RWPE1 (cell line): ENCODE measurements at regions not wholly inside any gene's neighbourhood (a gene's known extent, or its start where the extent isn't known, plus 50 kb on each side); places are given as distances from the start of the nearest gene placed in this dataset.

Experiments used
- CTCF ChIA-PET: fragments of 350-600 bp; sonication (Branson Sonifier 250); formaldehyde crosslinking; extraction: SDS; loops from one replicate; lab custom pipeline; 2021; lab: Yijun Ruan, JAX
- POLR2A ChIA-PET: fragments of 400-600 bp; formaldehyde crosslinking; extraction: SDS; loops from one replicate; lab custom pipeline; 2020; ENCODE audit warnings: antibody characterized with exemption; ENCODE audit not compliant: low non-redundant PET; lab: Yijun Ruan, JAX
- DNase-seq: peaks from one replicate; pipeline ENCODE4 v3.0.0; 2012; ENCODE audit warnings: low spot score
- H3K27ac ChIP-seq: fragments of 450-650 bp; 2 replicates; pipeline ENCODE4 v1.5.1; 2017
- TF ChIP-seq, protein P1 (sequence below): fragments of 450-650 bp; conservative IDR thresholded peaks from 2 replicates; pipeline ENCODE4 v1.5.1; 2017; ENCODE audit warnings: low read depth, mild to moderate bottlenecking

GRCh38 chr12:25725931-25726330, 172.8 kb upstream of the LMNTD1 start:
- POLR2A ChIA-PET: no interaction called here

DNA sequence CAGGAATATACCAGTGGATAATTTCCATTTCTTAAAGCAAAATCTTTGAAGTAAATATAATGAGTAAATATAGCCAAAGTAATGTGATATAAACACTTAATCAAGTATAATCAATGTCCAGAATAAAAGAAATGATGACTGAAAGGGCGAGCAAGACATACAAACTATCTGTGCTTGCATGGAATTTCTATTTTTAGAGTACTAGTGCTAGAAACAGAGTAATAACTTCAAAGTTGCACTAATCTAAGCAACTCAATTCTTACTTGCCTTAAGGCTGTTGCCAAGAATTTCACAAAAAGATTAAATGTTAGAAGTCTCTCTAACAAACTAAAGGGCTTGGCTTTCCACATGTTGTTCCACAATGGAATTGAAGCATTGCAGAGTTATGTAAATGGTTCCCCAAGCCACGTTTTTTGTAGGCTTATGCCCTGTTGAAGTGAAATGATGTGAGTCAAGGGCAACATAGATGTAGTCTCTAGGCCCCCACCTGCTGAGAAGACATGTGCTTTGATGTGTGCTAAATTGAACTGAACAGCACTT, 175.0 kb upstream of the LMNTD1 start:
- TF ChIP-seq, protein P1, sequence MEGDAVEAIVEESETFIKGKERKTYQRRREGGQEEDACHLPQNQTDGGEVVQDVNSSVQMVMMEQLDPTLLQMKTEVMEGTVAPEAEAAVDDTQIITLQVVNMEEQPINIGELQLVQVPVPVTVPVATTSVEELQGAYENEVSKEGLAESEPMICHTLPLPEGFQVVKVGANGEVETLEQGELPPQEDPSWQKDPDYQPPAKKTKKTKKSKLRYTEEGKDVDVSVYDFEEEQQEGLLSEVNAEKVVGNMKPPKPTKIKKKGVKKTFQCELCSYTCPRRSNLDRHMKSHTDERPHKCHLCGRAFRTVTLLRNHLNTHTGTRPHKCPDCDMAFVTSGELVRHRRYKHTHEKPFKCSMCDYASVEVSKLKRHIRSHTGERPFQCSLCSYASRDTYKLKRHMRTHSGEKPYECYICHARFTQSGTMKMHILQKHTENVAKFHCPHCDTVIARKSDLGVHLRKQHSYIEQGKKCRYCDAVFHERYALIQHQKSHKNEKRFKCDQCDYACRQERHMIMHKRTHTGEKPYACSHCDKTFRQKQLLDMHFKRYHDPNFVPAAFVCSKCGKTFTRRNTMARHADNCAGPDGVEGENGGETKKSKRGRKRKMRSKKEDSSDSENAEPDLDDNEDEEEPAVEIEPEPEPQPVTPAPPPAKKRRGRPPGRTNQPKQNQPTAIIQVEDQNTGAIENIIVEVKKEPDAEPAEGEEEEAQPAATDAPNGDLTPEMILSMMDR: no peak
- POLR2A ChIA-PET: no interaction called here
- no peak overlapping the region for H3K27ac ChIP-seq
- CTCF ChIA-PET: no interaction called here
- DNase-seq: no peak

More at GRCh38 chr12:25725931-25726330, 172.8 kb upstream of the LMNTD1 start:
- no peak overlapping the region for H3K27ac ChIP-seq
- CTCF ChIA-PET: interaction anchor here (0.5 kb wide), 1 partner anchor 137 kb away, joined by 3 read pairs; no protein-coding TSS in a partner anchor
- TF ChIP-seq, protein P1: no peak
- no peak for DNase-seq

GRCh38 chr12:25730489-25731349, 177.6 kb upstream of the LMNTD1 start:
- no peak overlapping the region for H3K27ac ChIP-seq
- CTCF ChIA-PET: no interaction called here
- DNase-seq: no peak
- POLR2A ChIA-PET: no interaction called here
- TF ChIP-seq, protein P1: no peak

DNA sequence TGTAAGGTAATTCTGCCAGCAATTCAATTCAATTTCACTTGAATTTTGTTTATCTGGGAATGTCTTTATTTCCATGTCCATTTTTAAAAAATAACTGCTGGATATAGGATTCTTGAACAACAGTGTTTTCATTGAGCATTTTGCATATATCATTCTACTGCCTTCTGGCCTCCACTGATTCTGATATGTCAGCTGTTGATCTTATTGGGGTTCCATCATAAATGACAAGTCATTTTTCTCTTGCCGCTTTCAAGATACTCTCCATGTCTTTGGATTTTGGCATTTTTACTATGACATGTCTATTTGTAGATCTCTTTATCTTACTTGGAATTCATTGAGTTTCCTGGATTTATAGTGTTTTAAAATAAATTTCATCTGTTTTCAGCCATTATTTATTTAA, 180.5 kb upstream of the LMNTD1 start:
- no peak overlapping the region for H3K27ac ChIP-seq
- CTCF ChIA-PET: no interaction called here
- TF ChIP-seq, protein P1: no peak
- no peak for DNase-seq
- POLR2A ChIA-PET: no interaction called here

DNA sequence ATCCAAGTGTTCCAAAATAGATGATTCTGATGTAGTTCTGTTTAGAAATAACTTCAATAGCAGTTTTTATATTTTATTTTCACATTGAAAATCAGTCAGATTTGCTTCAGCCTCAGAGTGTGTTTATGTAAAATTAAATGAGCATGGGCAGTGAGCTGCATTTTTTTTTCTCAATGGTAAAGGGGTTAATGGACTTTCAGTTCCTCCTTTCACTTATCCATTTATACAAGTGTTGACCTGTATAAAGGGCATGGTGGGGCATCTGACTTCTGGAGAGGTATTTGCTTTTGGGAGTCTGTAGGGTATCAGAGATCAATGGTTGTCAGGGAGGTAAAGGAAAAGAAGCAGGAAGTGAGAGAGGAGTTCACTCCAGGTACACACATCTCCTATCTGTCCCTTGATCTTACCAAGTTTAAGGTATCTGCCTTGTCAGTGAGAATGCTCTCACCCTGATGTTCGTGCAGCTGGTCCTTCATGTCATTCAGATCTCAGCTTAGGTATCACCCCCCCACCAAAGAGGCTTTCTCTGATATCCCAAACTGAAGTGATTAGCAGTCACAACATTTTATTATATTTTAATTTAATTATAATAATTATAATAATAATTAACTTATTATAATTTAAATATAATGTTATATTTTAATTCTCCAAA, 181.6 kb upstream of the LMNTD1 start:
- POLR2A ChIA-PET: no interaction called here
- DNase-seq: no peak
- H3K27ac ChIP-seq: no peak overlapping the region
- TF ChIP-seq, protein P1: no peak
- CTCF ChIA-PET: interaction anchor here (0.5 kb wide), 1 partner anchor 85 kb away, joined by 3 read pairs; no protein-coding TSS in a partner anchor

DNA sequence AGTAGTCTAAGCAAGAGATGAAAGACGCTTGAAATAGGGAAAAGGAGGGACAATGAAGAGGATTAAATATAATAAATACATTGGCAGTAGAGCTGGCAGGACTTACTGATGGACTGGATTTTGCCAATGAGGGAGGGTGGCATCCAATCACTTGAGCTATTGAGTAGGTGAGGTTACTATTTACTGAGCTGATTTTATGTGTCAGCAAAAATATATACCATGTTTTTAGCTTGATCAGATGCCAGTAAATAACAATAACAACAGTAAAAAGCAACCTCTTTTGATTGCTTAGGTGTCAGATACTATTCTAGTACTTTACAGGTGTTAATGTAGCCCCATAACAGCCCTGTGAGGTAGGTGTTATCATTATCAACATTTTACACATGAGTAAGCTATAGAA, 187.5 kb upstream of the LMNTD1 start:
- DNase-seq: no peak
- TF ChIP-seq, protein P1: no peak
- ChIA-PET CTCF (no interaction called here), POLR2A (no interaction called here)
- H3K27ac ChIP-seq: no peak overlapping the region
